Smooth muscle cell (in vitro differentiated cells): ENCODE measurements at regions not wholly inside any gene's neighbourhood (a gene's known extent, or its start where the extent isn't known, plus 50 kb on each side); places are given as distances from the start of the nearest gene placed in this dataset.

Experiments
- DNase-seq: peaks from one replicate; lab custom pipeline; 2025; ENCODE audit not compliant: unreplicated experiment; lab: John Stamatoyannopoulos, UW
- H2AFZ ChIP-seq: fragments of 200-600 bp; sonication (generic); 2 replicates; pipeline ENCODE4 v1.6.0; 2016; ENCODE audit warnings: antibody characterized with exemption, low read depth, mild to moderate bottlenecking
- H3F3A ChIP-seq: fragments of 200-600 bp; sonication (generic); 2 replicates; pipeline ENCODE4 v1.6.0; 2017; ENCODE audit warnings: antibody characterized with exemption, low read depth
- H3K27ac ChIP-seq: fragments of 200-600 bp; sonication (generic); 2 replicates; pipeline ENCODE4 v1.5.1; 2016; ENCODE audit warnings: low read depth, mild to moderate bottlenecking
- H3K27me3 ChIP-seq: fragments of 200-600 bp; sonication (generic); 2 replicates; pipeline ENCODE4 v1.6.1; 2016; ENCODE audit warnings: low read depth, mild to moderate bottlenecking
- H3K36me3 ChIP-seq: fragments of 200-600 bp; sonication (generic); 2 replicates; pipeline ENCODE4 v1.5.1; 2016; ENCODE audit warnings: low read depth
- H3K4me1 ChIP-seq: fragments of 200-600 bp; sonication (generic); 2 replicates; pipeline ENCODE4 v1.5.1; 2016; ENCODE audit warnings: low read depth
- H3K4me2 ChIP-seq: fragments of 200-600 bp; sonication (generic); 2 replicates; pipeline ENCODE4 v1.6.0; 2016; ENCODE audit warnings: mild to moderate bottlenecking
- H3K4me3 ChIP-seq: fragments of 200-600 bp; sonication (generic); 2 replicates; pipeline ENCODE4 v1.5.1; 2016; ENCODE audit warnings: mild to moderate bottlenecking
- H3K79me2 ChIP-seq: fragments of 200-600 bp; sonication (generic); 2 replicates; pipeline ENCODE4 v1.6.0; 2016; ENCODE audit warnings: low read depth, mild to moderate bottlenecking
- H3K9ac ChIP-seq: fragments of 200-600 bp; sonication (generic); 2 replicates; pipeline ENCODE4 v1.6.0; 2016; ENCODE audit warnings: low read depth
- H3K9me3 ChIP-seq: fragments of 200-600 bp; sonication (generic); replicated peaks from 2 replicates; pipeline ENCODE4 v1.5.1; 2016; ENCODE audit warnings: low read depth
- H4K20me1 ChIP-seq: fragments of 200-600 bp; sonication (generic); 2 replicates; pipeline ENCODE4 v1.6.0; 2016; ENCODE audit warnings: low read depth
- CTCF ChIP-seq: fragments of 200-600 bp; sonication (generic); IDR thresholded peaks from 2 replicates; pipeline ENCODE4 v1.5.1; 2017; ENCODE audit warnings: borderline replicate concordance, mild to moderate bottlenecking, antibody characterized with exemption; ENCODE audit not compliant: insufficient read depth, poor library complexity, severe bottlenecking
- WGBS: methylation state at CpG from one replicate; pipeline ENCODE4 v1.1.7; 2016; ENCODE audit warnings: low lambda C conversion rate; 5-methylcytosine and 5-hydroxymethylcytosine counted together

DNA sequence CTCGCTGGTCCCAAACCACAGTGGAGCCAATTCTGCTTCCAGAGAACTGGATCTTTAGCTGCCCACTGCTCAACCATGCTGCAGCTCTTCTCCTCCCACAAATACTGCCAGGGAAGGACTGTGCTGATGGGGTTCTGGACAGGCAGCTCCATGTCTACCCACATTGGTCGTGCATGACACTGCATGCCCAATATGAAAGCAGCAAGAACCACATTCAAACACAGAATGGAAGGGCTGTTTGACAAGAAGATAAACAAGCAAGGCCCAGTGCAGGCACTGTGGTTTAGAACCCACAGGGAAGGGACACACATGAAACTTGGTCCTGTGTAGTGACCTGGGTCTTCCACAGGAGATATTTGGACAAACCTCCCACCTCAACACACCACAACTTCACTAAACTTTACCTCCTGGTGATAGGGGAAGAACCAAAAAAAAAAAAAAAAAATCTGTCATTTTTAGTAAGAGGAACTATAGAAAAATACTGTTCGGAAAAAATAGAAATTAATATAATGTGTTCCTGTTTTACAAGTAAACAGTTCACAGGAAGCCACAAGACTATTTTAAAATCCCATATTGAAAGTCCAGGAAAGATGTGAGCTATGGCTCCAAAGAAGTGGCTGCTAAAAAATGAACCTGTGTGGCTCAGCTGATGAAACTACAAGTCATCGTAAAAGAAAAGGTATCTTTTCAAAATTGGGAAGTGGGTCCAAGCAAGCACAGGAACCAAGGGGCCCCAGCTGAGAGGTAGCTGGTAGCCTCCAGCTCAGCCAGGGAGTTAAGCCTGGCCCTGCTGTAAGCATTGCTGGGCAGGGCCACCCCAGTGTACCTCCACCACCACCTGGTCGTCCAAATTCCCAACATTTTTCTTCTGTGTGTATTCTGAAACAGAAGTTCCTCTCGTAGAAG is 77.7 kb upstream of the ACAN start:
- Histone ChIP-seq H3K27me3 (no peaks in the 10 kb centered on the region), H3F3A (no peaks in the 10 kb centered on the region), H3K36me3 (no peaks in the 10 kb centered on the region), H4K20me1 (no peaks in the 10 kb centered on the region), H3K9me3 (no peaks in the 10 kb centered on the region), H3K9ac (no peak overlapping the region), H2AFZ (no peak overlapping the region), H3K4me3 (no peak overlapping the region), H3K4me1 (no peaks in the 10 kb centered on the region), H3K27ac (no peak overlapping the region), H3K79me2 (no peaks in the 10 kb centered on the region), H3K4me2 (no peak overlapping the region)
- WGBS: 82% methylated on average over 6 of the region's 6 CpGs
- DNase-seq: no peak
- TF ChIP-seq CTCF: no peak

DNA sequence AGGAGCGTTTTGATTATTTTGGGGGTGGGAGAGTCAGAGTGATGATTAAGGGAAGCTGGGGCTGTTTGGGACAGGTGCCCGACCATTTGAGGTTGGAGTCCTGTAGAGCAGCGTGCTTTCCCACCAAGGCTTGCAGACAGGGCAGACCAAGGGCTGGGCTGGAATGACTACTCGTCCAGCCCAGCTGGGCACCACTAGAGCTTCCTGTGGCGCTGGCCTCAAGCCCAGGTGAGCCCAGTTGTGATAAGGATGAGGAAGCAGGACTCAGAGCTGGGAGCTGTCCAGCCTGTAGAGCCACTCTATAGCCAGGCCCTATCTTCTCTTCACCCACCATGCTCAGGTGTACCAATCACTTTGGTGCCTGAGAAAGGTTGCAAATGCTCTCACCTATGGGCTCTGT is 75.8 kb upstream of the ACAN start:
- Histone ChIP-seq H3K27ac (no peak overlapping the region), H3K27me3 (no peaks in the 10 kb centered on the region), H3K79me2 (no peaks in the 10 kb centered on the region), H3K9me3 (no peaks in the 10 kb centered on the region), H3K36me3 (no peaks in the 10 kb centered on the region), H3K4me3 (no peak overlapping the region), H3K4me2 (no peak overlapping the region), H4K20me1 (no peaks in the 10 kb centered on the region), H3K4me1 (no peaks in the 10 kb centered on the region), H3K9ac (no peak overlapping the region), H3F3A (no peaks in the 10 kb centered on the region), H2AFZ (no peak overlapping the region)
- WGBS: 87% methylated on average over 5 of the region's 5 CpGs
- no peak for TF ChIP-seq CTCF
- no peak for DNase-seq

DNA sequence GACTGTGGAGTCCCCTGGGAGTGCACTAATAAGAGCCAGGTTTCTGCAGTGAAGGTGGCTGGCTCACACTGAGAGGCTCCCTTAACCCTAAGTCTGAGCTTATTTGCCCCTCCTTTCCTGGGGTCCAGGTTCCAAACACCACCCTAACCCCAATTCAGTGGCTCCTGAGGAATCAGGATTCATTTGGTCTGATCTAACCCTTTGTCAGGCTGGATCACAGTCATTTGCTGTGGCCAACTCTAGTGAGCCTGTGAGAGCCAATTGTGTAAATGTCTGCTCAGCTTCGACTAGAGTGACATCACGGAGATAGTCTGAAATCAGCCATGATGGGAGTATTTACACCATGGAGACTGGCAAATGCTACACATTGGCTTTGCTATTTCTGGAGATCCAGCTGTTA is 73.7 kb upstream of the ACAN start:
- Histone ChIP-seq H3K9ac (no peak overlapping the region), H3F3A (no peaks in the 10 kb centered on the region), H3K4me3 (no peak overlapping the region), H3K79me2 (no peaks in the 10 kb centered on the region), H4K20me1 (no peaks in the 10 kb centered on the region), H3K4me2 (no peak overlapping the region), H3K9me3 (no peaks in the 10 kb centered on the region), H3K27ac (no peak overlapping the region), H3K27me3 (no peaks in the 10 kb centered on the region), H2AFZ (no peak overlapping the region), H3K4me1 (no peaks in the 10 kb centered on the region), H3K36me3 (no peaks in the 10 kb centered on the region)
- WGBS: 82% methylated on average over 2 of the region's 2 CpGs
- no peak for TF ChIP-seq CTCF
- DNase-seq: no peak

- no peak for DNase-seq
- H3K9ac ChIP-seq: no peak overlapping the region
- WGBS: 90% methylated on average over 3 of the region's 3 CpGs
- H3K4me3 ChIP-seq: no peak overlapping the region
- no peaks in the 10 kb centered on the region for H4K20me1 ChIP-seq
- no peaks in the 10 kb centered on the region for H3K27me3 ChIP-seq
- H3K4me1 ChIP-seq: no peaks in the 10 kb centered on the region
- H2AFZ ChIP-seq: no peak overlapping the region
- H3K9me3 ChIP-seq: no peaks in the 10 kb centered on the region
- no peaks in the 10 kb centered on the region for H3F3A ChIP-seq
- H3K79me2 ChIP-seq: no peaks in the 10 kb centered on the region
- H3K4me2 ChIP-seq: no peak overlapping the region
- TF ChIP-seq CTCF: no peak
- no peaks in the 10 kb centered on the region for H3K36me3 ChIP-seq
- no peak overlapping the region for H3K27ac ChIP-seq
Measured at GRCh38 chr15:88730751-88731150, 72.5 kb upstream of the ACAN start.
